GM12864 (cell line): ENCODE measurements at regions not wholly inside any gene's neighbourhood (a gene's known extent, or its start where the extent isn't known, plus 50 kb on each side); places are given as distances from the start of the nearest gene placed in this dataset.

Experiments used
- DNase-seq: peaks from one replicate; pipeline ENCODE4 v3.0.0-alpha.2; 2011; ENCODE audit warnings: low read depth
- H3K4me3 ChIP-seq: 2 replicates; pipeline ENCODE4 v1.5.1; 2011; ENCODE audit warnings: mild to moderate bottlenecking, low read depth, low read length, control low read depth
- TF ChIP-seq, protein P1 (sequence below): IDR thresholded peaks from 2 replicates; pipeline ENCODE4 v1.5.1; 2011; ENCODE audit warnings: low read depth, mild to moderate bottlenecking, moderate library complexity, low read length, control low read depth, inconsistent platforms; ENCODE audit errors: missing control alignments

DNA sequence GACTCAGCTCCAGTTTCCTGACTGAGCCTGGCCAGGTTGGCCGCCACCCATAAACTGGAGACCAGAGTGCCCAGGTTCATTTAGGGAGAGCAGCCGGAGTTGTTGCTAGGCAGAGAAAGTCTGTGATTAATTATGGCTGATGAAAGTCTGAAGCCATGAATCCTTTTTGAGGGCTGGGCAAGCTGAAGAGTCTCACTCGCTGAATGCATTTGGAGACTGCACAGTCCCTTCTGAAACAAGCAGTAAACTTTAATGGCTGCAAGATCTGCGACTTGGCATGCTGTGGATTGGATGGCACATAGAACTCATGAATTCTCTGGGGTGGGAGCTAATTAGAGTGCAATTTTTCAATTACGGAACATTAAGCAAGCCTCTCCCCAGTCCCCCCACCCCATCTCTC lies 282.1 kb downstream of the RPLP1 start:
- no peak for DNase-seq
- no peak overlapping the region for H3K4me3 ChIP-seq
- TF ChIP-seq, protein P1, sequence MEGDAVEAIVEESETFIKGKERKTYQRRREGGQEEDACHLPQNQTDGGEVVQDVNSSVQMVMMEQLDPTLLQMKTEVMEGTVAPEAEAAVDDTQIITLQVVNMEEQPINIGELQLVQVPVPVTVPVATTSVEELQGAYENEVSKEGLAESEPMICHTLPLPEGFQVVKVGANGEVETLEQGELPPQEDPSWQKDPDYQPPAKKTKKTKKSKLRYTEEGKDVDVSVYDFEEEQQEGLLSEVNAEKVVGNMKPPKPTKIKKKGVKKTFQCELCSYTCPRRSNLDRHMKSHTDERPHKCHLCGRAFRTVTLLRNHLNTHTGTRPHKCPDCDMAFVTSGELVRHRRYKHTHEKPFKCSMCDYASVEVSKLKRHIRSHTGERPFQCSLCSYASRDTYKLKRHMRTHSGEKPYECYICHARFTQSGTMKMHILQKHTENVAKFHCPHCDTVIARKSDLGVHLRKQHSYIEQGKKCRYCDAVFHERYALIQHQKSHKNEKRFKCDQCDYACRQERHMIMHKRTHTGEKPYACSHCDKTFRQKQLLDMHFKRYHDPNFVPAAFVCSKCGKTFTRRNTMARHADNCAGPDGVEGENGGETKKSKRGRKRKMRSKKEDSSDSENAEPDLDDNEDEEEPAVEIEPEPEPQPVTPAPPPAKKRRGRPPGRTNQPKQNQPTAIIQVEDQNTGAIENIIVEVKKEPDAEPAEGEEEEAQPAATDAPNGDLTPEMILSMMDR: no peak

DNA sequence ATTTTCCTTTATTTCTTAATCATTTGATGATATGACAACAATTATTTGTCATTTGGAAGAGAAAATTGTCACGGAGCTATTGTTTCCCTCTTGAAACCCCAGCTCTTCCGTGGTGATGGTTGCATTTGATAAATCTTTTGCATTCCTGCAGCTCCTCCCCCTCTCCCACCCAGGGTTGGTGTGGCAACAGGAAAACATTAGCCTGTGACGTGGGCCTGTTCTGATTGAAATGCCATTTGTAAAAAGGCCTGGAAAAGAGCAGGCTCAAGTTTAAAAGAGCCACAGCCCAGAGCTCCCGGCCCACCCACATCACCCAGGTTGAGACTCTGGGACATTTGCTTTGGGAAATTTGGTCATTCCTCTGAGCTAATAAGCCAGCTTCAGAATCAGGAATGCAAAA lies 282.5 kb downstream of the RPLP1 start:
- DNase-seq: no peak
- TF ChIP-seq, protein P1: no peak
- no peak overlapping the region for H3K4me3 ChIP-seq

DNA sequence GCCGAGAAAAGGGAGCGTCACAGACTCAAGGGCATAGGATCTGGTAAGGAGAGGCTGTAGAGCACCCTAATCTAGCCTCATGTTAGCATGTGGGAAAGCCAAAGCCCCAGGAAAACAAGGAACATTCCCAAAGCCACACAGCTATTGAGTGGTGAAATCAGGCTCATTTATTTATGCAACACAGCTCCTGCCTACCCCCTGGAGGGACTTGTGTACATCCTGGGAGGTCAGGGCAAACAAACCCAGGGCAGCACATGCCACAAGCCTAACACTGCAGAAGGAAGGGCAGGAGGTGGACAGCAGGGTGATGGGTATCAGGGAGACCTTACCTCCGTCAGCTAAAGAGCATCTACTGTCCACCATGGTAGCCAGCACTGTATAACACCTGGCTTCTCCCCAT lies 283.5 kb downstream of the RPLP1 start:
- TF ChIP-seq, protein P1: no peak
- DNase-seq: no peak
- H3K4me3 ChIP-seq: no peak overlapping the region

DNA sequence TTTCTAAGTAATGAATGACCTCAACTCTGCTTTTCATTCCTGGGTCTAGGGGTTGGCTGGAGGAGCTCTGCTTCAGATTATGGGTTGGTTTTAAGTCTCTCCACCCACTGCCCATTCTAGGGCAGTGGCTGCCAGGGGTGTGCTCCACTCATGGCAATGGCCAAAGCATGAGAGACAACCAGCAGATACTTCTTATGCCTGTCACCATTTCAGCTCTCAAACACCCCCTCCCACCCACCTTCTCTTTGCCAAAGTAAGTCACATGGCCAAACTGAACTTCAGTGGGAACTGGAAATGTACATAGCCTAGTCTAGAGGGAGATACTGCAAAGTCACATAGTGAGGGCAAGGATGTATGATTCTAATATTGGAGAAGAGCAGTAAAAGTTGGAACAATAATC lies 285.3 kb downstream of the RPLP1 start:
- DNase-seq: no peak
- TF ChIP-seq, protein P1: no peak
- no peak overlapping the region for H3K4me3 ChIP-seq

DNA sequence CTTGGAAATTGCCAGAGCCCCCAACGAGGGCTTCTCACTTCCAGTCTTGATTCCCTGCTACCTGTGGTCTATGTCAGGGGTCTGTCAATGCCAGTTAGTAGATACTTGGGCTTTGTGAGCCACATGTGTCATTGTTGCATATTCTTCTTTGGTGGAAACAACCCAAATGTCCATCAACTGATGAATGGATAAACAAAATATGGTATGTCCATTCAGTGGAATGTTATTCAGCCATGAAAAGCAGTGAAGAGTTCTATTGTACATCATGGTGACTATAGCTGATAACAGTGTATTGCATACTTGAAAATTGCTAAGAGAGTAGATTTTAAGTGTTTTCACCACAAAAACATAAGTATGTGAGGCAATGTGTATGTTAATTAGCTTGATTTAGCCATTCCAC lies 288.1 kb downstream of the RPLP1 start:
- DNase-seq: no peak
- TF ChIP-seq, protein P1: no peak

DNA sequence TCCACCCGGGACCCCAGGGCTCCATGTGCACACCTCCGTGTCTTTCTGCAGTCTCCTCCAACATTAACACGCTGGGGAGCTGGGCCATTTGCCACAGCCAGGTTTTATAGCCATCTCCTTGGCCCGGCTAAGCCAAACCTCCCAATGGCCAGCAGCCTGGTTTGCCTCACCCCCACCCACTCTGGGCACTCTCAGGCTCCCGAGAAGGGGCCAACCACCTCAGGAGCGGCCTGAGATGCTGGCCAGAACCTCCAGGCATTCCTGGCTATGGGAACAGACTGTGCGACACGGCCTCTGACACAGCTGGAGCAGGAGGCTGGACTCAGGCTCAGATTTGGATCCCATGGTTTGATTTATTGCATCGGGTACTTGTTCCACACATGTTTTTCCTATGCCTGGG lies 289.7 kb downstream of the RPLP1 start:
- TF ChIP-seq, protein P1: no peak
- H3K4me3 ChIP-seq: no peak overlapping the region
- DNase-seq: no peak

More for the DNA sequence above, 288.1 kb downstream of the RPLP1 start:
- no peak overlapping the region for H3K4me3 ChIP-seq

DNA sequence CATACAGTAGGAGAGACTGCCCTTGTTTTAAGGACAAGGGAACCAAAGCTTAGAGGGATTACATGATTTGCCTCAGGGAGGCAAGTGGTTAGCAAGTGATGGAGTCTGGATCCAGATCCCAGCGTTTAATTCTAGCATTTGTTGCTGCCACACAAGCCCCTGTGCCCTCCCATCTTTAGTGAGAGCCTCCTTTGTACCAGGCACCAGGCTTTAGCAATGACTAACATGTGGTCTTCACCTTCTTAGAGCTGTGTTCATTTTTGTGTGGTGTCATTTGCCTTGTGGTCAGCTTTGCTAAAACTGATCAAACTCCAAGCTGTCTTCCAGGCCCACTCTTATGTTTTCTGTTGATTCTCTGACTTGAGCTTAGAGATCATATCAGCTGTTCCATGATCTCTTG lies 290.5 kb downstream of the RPLP1 start:
- TF ChIP-seq, protein P1: no peak
- H3K4me3 ChIP-seq: no peak overlapping the region
- no peak for DNase-seq
